ENCODE measurements at regions not wholly inside any gene's neighbourhood (a gene's known extent, or its start where the extent isn't known, plus 50 kb on each side); places are given as distances from the start of the nearest gene placed in this dataset.
"Not testable (repeated sequence)": the region's sequence is repeated elsewhere in the genome, so short reads cannot be mapped to it uniquely, and the experiment has no call there.

- DNase-seq = no peak
Observed at GRCh38 chr9:119902611-119903010, 533.4 kb upstream of the BRINP1 start.

- no peak for DNase-seq
Observed at GRCh38 chr9:119898316-119898715, 529.1 kb upstream of the BRINP1 start.

- no peak for DNase-seq
Observed at GRCh38 chr9:119884438-119884837, 515.2 kb upstream of the BRINP1 start.

- no peak for DNase-seq
Observed at GRCh38 chr9:119881898-119882297, 512.7 kb upstream of the BRINP1 start.

- DNase-seq = no peak
Observed at GRCh38 chr9:119880361-119880760, 511.1 kb upstream of the BRINP1 start.

- DNase-seq = no peak
Observed at GRCh38 chr9:119877306-119877705, 508.1 kb upstream of the BRINP1 start.

GRCh38 chr9:119873877-119874276 is 504.6 kb upstream of the BRINP1 start:
- DNase-seq = no peak

- DNase-seq = not testable (repeated sequence)
Observed at GRCh38 chr9:119870251-119870650, 501.0 kb upstream of the BRINP1 start.

GRCh38 chr9:119868694-119869093 is 499.5 kb upstream of the BRINP1 start:
- DNase-seq = peak; percentile 96

- no peak for DNase-seq
Observed at GRCh38 chr9:119861842-119862241, 492.6 kb upstream of the BRINP1 start.

- no peak for DNase-seq
Observed at GRCh38 chr9:119859128-119859527, 489.9 kb upstream of the BRINP1 start.

- peak; percentile 70 for DNase-seq
Observed at GRCh38 chr9:119853126-119853525, 483.9 kb upstream of the BRINP1 start.

- DNase-seq = no peak
Observed at GRCh38 chr9:119852390-119852789, 483.2 kb upstream of the BRINP1 start.

GRCh38 chr9:119844431-119844830 is 475.2 kb upstream of the BRINP1 start:
- no peak for DNase-seq

GRCh38 chr9:119841016-119841415 is 471.8 kb upstream of the BRINP1 start:
- DNase-seq = no peak

- no peak for DNase-seq
Observed at GRCh38 chr9:119839888-119840287, 470.7 kb upstream of the BRINP1 start.

GRCh38 chr9:119838210-119838609 is 469.0 kb upstream of the BRINP1 start:
- no peak for DNase-seq

- DNase-seq = no peak
Observed at GRCh38 chr9:119836036-119836435, 466.8 kb upstream of the BRINP1 start.

- no peak for DNase-seq
Observed at GRCh38 chr9:119834064-119834620, 464.9 kb upstream of the BRINP1 start.

- DNase-seq = no peak
Observed at GRCh38 chr9:119831309-119831708, 462.1 kb upstream of the BRINP1 start.

GRCh38 chr9:119829748-119830147 is 460.5 kb upstream of the BRINP1 start:
- no peak for DNase-seq

- no peak for DNase-seq
Observed at GRCh38 chr9:119829186-119829585, 460.0 kb upstream of the BRINP1 start.

- DNase-seq = no peak
Observed at GRCh38 chr9:119827526-119827925, 458.3 kb upstream of the BRINP1 start.

GRCh38 chr9:119827126-119827525 is 457.9 kb upstream of the BRINP1 start:
- no peak for DNase-seq

- no peak for DNase-seq
Observed at GRCh38 chr9:119818726-119819435, 449.6 kb upstream of the BRINP1 start.
